HL-60 (cell line): ENCODE measurements at regions not wholly inside any gene's neighbourhood (a gene's known extent, or its start where the extent isn't known, plus 50 kb on each side); places are given as distances from the start of the nearest gene placed in this dataset.

Source experiments
- DNase-seq, 2 experiments: peaks; one replicate each; pipeline ENCODE4 v3.0.0-alpha.2; 2010 to 2020; ENCODE audit warnings: low read depth in 1 of 2, low spot score in 1 of 2
- H3K27ac ChIP-seq: fragments of 250-450 bp; sonication (Bioruptor Pico); replicated peaks from 2 replicates; pipeline ENCODE4 v1.5.1; 2020; ENCODE audit warnings: mild to moderate bottlenecking, moderate library complexity
- H3K27me3 ChIP-seq: fragments of 250-450 bp; sonication (Bioruptor Pico); 2 replicates; pipeline ENCODE4 v1.5.1; 2021; ENCODE audit warnings: mild to moderate bottlenecking, moderate library complexity; ENCODE audit not compliant: insufficient read depth, poor library complexity, severe bottlenecking
- H3K4me3 ChIP-seq: replicated peaks from 2 replicates; pipeline ENCODE4 v1.5.1; 2011; ENCODE audit warnings: mild to moderate bottlenecking, control low read depth, low read length; ENCODE audit not compliant: insufficient read depth
- GABPA ChIP-seq: IDR thresholded peaks from 2 replicates; pipeline ENCODE4 v1.6.1; 2012; ENCODE audit warnings: low read depth
- POLR2AphosphoS5 ChIP-seq: IDR thresholded peaks from 2 replicates; pipeline ENCODE4 v1.6.1; 2012; ENCODE audit warnings: low read depth
- SPI1 ChIP-seq: IDR thresholded peaks from 2 replicates; pipeline ENCODE4 v1.6.1; 2012; ENCODE audit warnings: low read depth, mild to moderate bottlenecking, borderline replicate concordance
- TF ChIP-seq, protein P1 (sequence below): IDR thresholded peaks from one replicate; pipeline ENCODE4 v1.5.1; 2011; ENCODE audit warnings: low read length, control low read depth, inconsistent platforms; ENCODE audit not compliant: insufficient read depth
- TF ChIP-seq, protein P2 (sequence below): IDR thresholded peaks from 2 replicates; pipeline ENCODE4 v1.6.1; 2012; ENCODE audit warnings: low read depth; ENCODE audit not compliant: insufficient replicate concordance

- TF ChIP-seq SPI1 (no peak), POLR2AphosphoS5 (no peak), GABPA (no peak)
- TF ChIP-seq, protein P1, sequence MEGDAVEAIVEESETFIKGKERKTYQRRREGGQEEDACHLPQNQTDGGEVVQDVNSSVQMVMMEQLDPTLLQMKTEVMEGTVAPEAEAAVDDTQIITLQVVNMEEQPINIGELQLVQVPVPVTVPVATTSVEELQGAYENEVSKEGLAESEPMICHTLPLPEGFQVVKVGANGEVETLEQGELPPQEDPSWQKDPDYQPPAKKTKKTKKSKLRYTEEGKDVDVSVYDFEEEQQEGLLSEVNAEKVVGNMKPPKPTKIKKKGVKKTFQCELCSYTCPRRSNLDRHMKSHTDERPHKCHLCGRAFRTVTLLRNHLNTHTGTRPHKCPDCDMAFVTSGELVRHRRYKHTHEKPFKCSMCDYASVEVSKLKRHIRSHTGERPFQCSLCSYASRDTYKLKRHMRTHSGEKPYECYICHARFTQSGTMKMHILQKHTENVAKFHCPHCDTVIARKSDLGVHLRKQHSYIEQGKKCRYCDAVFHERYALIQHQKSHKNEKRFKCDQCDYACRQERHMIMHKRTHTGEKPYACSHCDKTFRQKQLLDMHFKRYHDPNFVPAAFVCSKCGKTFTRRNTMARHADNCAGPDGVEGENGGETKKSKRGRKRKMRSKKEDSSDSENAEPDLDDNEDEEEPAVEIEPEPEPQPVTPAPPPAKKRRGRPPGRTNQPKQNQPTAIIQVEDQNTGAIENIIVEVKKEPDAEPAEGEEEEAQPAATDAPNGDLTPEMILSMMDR: no peak
- H3K27me3 ChIP-seq: no peaks in the 10 kb centered on the region
- no peak overlapping the region for H3K4me3 ChIP-seq
- DNase-seq: no peak
- no peak overlapping the region for H3K27ac ChIP-seq
Observed at GRCh38 chr1:219749370-219749769, 136.5 kb upstream of the ZC3H11B start.

GRCh38 chr1:219746141-219746540 is 133.2 kb upstream of the ZC3H11B start:
- TF ChIP-seq, protein P1: no peak
- TF ChIP-seq GABPA (no peak), SPI1 (no peak), POLR2AphosphoS5 (no peak)
- TF ChIP-seq, protein P2, sequence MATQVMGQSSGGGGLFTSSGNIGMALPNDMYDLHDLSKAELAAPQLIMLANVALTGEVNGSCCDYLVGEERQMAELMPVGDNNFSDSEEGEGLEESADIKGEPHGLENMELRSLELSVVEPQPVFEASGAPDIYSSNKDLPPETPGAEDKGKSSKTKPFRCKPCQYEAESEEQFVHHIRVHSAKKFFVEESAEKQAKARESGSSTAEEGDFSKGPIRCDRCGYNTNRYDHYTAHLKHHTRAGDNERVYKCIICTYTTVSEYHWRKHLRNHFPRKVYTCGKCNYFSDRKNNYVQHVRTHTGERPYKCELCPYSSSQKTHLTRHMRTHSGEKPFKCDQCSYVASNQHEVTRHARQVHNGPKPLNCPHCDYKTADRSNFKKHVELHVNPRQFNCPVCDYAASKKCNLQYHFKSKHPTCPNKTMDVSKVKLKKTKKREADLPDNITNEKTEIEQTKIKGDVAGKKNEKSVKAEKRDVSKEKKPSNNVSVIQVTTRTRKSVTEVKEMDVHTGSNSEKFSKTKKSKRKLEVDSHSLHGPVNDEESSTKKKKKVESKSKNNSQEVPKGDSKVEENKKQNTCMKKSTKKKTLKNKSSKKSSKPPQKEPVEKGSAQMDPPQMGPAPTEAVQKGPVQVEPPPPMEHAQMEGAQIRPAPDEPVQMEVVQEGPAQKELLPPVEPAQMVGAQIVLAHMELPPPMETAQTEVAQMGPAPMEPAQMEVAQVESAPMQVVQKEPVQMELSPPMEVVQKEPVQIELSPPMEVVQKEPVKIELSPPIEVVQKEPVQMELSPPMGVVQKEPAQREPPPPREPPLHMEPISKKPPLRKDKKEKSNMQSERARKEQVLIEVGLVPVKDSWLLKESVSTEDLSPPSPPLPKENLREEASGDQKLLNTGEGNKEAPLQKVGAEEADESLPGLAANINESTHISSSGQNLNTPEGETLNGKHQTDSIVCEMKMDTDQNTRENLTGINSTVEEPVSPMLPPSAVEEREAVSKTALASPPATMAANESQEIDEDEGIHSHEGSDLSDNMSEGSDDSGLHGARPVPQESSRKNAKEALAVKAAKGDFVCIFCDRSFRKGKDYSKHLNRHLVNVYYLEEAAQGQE: no peak
- Histone ChIP-seq H3K27me3 (no peaks in the 10 kb centered on the region), H3K4me3 (no peak overlapping the region), H3K27ac (no peak overlapping the region)
- DNase-seq: no peak

GRCh38 chr1:219744652-219745469 is 132.0 kb upstream of the ZC3H11B start:
- TF ChIP-seq SPI1: no peak
- TF ChIP-seq, protein P1: no peak
- TF ChIP-seq, protein P2: no peak
- Histone ChIP-seq H3K27ac (no peak overlapping the region), H3K4me3 (no peak overlapping the region), H3K27me3 (no peaks in the 10 kb centered on the region)
- no peak for DNase-seq
